Frontal cortex (tissue), 3 donors: ENCODE measurements at regions not wholly inside any gene's neighbourhood (a gene's known extent, or its start where the extent isn't known, plus 50 kb on each side); places are given as distances from the start of the nearest gene placed in this dataset.
A peak's percentile ranks its signal among the peaks of the same experiment; 100 is the strongest.

ENCODE experiments used
- DNase-seq, 2 donors: peaks; one replicate each; pipeline ENCODE4 v3.0.0; 2012; ENCODE audit warnings: low spot score in 2 of 2
- FAIRE-seq: peaks from 2 replicates; lab custom pipeline; 2012; peaks lifted over from hg19 to GRCh38; lab: Jason Lieb, UNC
- donor health status: control.
- donor health status: control.
- donor health status: control.

GRCh38 chr6:91483415-91484105 is 896.7 kb upstream of the MAP3K7 start:
- FAIRE-seq = no peak
- no peak for DNase-seq

DNA sequence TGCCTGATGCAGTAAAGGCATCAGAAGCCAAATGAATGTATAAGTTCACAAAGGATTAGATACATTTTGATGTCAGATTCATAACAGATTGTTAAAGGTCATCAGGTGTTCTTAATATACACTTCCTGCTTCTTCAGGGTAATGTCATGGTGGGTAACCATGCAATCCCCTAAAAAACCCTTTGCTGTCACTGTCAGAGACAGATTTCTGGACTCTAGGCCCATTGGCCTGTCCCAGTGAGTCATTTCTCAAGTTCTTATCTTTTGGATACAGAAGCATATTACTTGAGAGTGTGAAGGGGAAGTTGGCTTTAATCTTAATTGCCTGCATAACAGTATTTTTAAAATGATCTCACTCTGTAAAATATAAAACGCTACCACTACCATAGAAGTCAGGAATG is 895.6 kb upstream of the MAP3K7 start:
- FAIRE-seq = no peak
- DNase-seq = no peak

DNA sequence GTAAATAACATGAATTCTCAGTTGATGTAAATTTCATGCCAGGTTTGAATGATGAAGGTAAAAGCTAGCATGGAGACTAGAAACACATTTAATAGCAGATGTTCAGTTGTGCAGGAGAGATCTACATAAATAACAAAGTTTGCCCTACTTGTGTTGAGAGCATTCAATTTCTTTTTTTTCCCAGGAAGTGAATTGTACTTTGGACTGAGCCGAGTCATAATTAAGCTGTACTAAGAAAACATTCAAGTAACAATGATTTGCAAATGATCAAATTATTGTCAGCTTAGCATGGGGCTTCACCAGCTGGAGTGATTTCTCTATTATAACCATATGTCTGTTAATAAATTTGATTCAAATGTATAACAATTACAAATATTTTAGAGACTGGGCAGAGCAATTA is 893.5 kb upstream of the MAP3K7 start:
- FAIRE-seq = no peak
- no peak for DNase-seq

DNA sequence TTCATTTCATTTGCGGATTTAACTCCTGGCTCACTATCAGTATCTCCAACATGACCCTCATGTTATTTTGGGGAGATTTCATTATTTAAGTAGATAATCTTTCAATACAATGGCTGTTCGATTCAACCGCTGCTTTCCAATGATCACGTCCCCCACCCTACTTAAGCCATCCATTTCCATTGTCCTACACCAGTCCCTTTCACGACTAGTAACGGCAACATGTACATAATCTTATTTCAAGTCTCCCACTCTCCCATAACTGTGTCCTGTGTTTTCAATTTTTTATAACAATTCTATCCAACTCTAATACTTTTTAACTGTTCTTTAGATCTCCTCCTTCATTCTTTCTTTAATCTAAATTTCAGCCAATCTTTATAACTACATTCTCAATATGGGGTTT is 890.8 kb upstream of the MAP3K7 start:
- DNase-seq = no peak
- no peak for FAIRE-seq

GRCh38 chr6:91476000-91476399 is 889.1 kb upstream of the MAP3K7 start:
- FAIRE-seq (no peak), DNase-seq (peak in 1 of 2 donors; percentile 1)

DNA sequence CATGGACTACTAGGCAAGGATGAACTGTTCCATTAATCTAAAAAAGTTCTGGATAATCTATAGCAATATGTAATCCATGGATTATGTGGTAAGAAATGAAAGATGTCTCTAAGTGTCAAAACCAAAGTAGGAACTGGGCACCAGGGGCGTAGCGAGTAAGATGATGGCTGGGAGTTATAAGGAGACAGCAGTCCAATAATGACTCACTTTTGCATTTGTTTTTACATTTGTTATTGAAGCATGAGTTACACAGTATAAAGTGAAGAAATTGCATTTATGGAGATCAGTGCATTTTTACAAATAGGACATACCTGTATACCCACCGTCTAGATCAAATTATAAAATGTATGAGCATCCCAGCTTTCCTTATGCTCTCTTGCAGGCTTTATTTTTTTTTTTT is 878.5 kb upstream of the MAP3K7 start:
- no peak for DNase-seq
- FAIRE-seq = no peak

DNA sequence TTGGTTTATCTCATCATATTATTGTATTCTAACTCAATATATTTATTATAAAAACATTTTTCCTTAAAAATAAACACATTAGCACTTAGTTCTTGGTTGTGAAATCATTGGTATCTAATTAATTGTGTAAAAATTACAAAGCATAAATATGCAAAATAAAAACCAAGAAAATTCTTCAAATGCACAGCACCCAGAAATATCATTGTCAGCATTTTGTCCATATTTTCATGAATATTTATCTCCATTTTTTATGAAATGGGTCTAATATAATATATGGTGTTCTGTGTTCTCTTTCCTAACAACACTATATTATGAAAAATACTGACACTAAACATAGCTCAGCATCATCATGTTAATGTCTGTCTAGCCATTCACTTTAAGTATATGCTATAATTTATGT is 877.8 kb upstream of the MAP3K7 start:
- FAIRE-seq = no peak
- DNase-seq = no peak

DNA sequence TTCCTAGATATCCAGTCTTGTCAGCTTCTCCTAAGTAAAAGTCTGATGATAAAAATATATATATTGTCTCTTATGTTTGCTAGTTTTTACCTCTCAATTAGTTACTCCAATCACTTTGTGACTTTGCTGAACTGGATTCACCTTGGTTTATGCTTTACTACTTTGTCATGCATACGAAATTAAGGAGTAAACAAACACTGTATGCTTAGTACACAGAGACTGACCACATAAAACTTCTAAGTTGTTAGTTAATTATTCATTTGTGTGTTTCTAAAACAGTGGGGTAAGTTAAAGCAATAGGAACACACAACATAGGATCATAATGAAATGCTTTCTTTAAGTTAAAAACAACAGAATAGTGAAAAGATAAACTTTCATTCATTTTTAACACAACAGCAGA is 877.3 kb upstream of the MAP3K7 start:
- FAIRE-seq = no peak

GRCh38 chr6:91462241-91462640 is 875.4 kb upstream of the MAP3K7 start:
- FAIRE-seq (no peak), DNase-seq (no peak)

More for the DNA sequence above, 877.3 kb upstream of the MAP3K7 start:
- DNase-seq = no peak

- DNase-seq (no peak), FAIRE-seq (no peak)
Measured at GRCh38 chr6:91453224-91453878, 866.5 kb upstream of the MAP3K7 start.

DNA sequence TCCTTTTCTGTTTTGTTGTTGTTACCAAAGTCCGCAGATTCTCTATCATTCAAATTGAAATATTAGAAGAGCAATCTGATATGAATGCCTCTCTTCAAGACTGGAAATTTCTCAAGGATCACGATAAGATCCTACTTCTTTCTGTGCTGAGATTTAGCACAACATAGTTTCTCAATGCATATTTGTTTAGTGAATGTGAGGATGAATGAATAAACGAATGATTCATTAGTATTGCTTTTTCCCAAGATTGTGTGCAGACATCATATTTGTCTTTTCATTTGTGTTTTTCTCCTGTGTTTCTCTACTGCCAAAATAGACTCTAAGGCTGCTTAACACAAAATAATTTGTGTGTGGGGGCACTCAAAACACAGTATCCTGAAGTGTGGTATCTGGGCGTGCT is 862.7 kb upstream of the MAP3K7 start:
- DNase-seq (no peak), FAIRE-seq (no peak)

DNA sequence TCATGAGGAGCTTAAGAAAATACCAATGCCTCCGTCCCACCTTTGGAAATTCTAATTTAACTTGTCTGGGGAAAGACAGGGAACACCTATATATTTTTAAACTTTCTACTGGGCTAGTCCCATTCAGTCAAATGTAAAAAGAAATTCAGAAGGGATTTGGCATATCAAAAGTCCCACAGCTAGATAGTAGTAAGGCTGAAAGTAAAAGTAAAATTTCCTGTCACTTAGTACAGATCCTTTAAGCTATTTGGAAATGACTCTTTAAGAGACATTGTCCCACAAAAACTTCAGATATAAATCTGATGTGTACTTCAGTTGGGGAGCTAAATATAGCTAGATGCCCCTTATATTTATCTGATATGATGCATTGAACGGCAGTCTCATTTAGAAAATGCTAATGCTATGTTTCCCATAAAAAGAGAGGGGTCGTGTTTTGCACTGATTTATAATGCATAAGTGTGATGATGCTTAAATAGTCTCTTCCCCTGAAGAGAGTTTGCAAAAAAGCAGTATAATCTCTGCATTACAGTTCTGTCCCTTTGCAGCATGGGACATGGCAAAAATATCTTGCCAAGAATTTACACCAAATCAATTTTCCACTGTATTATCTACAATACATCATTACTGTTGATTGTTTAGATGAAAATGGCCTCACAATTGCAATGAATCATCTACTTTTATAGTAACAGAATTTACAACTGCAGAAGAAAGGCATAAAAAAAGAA is 860.8 kb upstream of the MAP3K7 start:
- FAIRE-seq (no peak), DNase-seq (no peak)

DNA sequence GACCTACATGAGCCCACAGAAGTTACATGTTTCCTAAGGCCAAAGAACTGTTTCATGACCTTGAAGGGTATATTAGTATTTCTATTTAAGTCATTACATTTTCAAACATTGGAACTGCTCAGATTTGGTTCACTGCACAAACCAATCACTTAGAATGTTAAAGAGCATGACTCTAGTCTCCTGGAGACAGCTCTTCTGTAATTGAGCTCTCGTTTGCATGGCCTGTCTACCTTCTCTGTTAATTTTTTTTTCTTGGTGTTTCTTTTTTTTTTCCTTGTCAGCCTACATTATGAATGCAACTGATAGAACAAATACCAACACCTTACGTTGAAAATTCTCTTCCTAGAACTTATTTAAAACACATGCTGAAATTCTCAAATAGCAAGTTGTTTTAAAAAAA is 860.2 kb upstream of the MAP3K7 start:
- no peak for FAIRE-seq
- no peak for DNase-seq

DNA sequence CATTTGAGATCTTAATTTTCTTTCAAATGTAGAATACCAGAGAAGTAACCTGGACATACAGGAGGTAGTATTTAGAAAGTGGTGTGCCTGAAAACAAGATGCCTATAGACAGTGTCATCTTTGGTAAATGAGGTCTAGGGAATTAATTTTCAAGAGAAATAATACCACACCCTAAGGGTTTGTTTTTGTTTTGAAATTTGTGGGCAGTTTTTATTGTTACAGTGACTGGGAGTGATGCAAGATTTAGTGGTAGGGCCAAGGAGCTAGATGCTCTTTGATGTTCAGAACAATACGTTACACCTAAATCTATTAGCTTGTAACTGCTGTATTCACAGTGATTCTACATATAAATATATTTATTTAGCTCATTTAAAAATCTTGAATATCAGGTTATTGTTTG is 856.5 kb upstream of the MAP3K7 start:
- DNase-seq = no peak
- FAIRE-seq = no peak

DNA sequence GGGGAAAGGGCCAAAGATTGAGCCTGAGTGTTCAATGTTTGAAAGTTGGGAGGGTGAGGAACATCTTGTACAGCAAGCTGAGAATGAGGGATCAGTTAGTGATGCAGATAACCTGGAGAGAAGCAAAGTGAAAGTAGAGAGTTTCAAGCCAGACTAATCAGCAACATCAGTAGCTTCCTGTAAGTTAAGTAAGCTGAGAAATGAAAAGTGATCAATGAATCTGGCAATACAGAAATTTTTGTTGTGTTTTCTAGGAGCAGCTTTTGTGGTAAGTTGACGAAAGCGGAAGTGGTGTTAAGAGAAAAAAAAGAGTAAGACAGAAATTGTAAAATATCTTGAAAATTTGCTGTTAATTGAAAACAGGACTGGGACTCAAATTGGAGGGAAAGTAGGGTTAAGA is 855.5 kb upstream of the MAP3K7 start:
- FAIRE-seq = no peak
- no peak for DNase-seq

DNA sequence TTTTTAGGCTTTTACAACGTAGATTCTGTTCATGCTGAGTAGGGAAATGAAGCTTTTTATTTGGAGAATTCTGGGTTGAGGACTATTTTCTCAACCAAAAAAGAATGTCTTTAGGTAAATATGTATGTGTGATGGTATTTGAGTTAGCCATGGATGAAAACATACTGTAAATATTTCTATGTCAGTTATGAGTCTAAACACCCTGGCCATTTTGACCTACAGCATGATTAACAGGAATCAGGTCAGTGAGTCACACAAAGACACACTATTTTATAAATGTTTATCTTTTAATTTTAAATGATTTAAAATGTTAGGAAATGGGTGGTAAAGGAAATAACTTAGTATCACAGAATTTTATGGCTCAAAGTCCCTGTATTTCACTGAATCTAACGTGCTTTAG is 851.7 kb upstream of the MAP3K7 start:
- no peak for FAIRE-seq

DNA sequence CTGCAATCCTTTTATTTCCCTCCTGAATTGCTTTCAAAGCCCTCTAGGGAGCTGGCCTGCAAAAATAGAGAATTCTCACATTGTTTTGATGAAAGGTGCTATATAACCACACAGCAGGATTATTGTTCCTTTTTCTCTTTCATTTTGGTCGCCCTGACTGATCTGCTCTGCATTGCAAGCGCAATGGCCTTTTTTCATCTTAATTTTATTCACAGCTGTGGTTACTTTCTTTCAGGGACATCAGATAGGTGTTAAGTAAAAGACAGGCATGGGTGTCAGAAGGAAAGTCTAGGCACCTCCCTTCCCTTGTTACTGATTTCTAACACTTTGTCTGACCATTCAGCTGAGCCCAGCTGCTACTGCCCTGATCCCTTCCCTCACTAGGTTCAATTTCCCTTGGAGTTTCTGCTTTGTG is 850.5 kb upstream of the MAP3K7 start:
- no peak for FAIRE-seq
- no peak for DNase-seq

More for the DNA sequence above, 851.7 kb upstream of the MAP3K7 start:
- no peak for DNase-seq

GRCh38 chr6:91436448-91436847 is 849.6 kb upstream of the MAP3K7 start:
- DNase-seq (no peak), FAIRE-seq (no peak)

- DNase-seq (no peak), FAIRE-seq (no peak)
Measured at GRCh38 chr6:91435630-91436029, 848.8 kb upstream of the MAP3K7 start.

GRCh38 chr6:91434576-91434975 is 847.7 kb upstream of the MAP3K7 start:
- DNase-seq (no peak), FAIRE-seq (no peak)
